ENCODE measurements at regions not wholly inside any gene's neighbourhood (a gene's known extent, or its start where the extent isn't known, plus 50 kb on each side); places are given as distances from the start of the nearest gene placed in this dataset.

DNA sequence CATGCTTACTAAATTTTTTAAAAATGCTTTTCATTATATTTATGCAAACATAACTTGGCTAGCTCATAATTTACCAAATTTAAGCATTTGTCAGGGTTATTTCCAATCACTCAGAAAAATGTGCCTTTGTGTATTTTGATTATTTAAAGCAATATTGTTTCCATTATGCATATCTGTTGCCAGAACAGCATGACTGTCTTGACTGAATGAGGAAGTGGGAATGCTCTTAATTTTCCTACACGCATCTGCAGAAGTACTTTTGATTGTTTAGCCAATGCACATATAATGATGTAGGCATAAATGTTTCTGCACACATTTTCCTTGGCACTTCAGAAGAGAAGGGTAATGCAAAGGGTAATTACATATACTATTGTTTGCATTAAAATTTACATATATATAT is 92.5 kb upstream of the ADGRL2 start:
- no peak overlapping the region for H3K9ac ChIP-seq (ENCODE audit: low read depth in 1 of 2, low read length in 2 of 2)
- no peak for DNase-seq (ENCODE audit: low spot score)
- H3K36me3 ChIP-seq (ENCODE audit: control insufficient read depth in 4 of 4, insufficient read depth in 3 of 4, low read depth in 1 of 4, low read length in 3 of 4), result no peaks in the 10 kb centered on the region
- no peaks in the 10 kb centered on the region for H3K9me3 ChIP-seq (ENCODE audit: control insufficient read depth in 4 of 4, low read length in 3 of 4)
- H3K27me3 ChIP-seq (ENCODE audit: control insufficient read depth in 4 of 4, insufficient read depth in 4 of 4, low read length in 3 of 4), result no peaks in the 10 kb centered on the region
- 91% methylated on average over 1 of the region's 1 CpG for whole genome bisulfite sequencing
- no peak for TF ChIP-seq NR2F2 (IDR thresholded peaks at IDR 0.05)
- no peak for TF ChIP-seq FOXA1 (IDR thresholded peaks at IDR 0.05)
- TF ChIP-seq, protein P1, sequence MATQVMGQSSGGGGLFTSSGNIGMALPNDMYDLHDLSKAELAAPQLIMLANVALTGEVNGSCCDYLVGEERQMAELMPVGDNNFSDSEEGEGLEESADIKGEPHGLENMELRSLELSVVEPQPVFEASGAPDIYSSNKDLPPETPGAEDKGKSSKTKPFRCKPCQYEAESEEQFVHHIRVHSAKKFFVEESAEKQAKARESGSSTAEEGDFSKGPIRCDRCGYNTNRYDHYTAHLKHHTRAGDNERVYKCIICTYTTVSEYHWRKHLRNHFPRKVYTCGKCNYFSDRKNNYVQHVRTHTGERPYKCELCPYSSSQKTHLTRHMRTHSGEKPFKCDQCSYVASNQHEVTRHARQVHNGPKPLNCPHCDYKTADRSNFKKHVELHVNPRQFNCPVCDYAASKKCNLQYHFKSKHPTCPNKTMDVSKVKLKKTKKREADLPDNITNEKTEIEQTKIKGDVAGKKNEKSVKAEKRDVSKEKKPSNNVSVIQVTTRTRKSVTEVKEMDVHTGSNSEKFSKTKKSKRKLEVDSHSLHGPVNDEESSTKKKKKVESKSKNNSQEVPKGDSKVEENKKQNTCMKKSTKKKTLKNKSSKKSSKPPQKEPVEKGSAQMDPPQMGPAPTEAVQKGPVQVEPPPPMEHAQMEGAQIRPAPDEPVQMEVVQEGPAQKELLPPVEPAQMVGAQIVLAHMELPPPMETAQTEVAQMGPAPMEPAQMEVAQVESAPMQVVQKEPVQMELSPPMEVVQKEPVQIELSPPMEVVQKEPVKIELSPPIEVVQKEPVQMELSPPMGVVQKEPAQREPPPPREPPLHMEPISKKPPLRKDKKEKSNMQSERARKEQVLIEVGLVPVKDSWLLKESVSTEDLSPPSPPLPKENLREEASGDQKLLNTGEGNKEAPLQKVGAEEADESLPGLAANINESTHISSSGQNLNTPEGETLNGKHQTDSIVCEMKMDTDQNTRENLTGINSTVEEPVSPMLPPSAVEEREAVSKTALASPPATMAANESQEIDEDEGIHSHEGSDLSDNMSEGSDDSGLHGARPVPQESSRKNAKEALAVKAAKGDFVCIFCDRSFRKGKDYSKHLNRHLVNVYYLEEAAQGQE (IDR thresholded peaks at IDR 0.05), result no peak
- no peak for TF ChIP-seq RAD21 (IDR thresholded peaks at IDR 0.05)
- TF ChIP-seq, protein P2, sequence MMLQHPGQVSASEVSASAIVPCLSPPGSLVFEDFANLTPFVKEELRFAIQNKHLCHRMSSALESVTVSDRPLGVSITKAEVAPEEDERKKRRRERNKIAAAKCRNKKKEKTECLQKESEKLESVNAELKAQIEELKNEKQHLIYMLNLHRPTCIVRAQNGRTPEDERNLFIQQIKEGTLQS (IDR thresholded peaks at IDR 0.05), result no peak
- TF ChIP-seq, protein P3, sequence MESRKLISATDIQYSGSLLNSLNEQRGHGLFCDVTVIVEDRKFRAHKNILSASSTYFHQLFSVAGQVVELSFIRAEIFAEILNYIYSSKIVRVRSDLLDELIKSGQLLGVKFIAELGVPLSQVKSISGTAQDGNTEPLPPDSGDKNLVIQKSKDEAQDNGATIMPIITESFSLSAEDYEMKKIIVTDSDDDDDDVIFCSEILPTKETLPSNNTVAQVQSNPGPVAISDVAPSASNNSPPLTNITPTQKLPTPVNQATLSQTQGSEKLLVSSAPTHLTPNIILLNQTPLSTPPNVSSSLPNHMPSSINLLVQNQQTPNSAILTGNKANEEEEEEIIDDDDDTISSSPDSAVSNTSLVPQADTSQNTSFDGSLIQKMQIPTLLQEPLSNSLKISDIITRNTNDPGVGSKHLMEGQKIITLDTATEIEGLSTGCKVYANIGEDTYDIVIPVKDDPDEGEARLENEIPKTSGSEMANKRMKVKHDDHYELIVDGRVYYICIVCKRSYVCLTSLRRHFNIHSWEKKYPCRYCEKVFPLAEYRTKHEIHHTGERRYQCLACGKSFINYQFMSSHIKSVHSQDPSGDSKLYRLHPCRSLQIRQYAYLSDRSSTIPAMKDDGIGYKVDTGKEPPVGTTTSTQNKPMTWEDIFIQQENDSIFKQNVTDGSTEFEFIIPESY (IDR thresholded peaks at IDR 0.05), result no peak
- no peak for TF ChIP-seq YY1 (IDR thresholded peaks at IDR 0.05)
- no peak for TF ChIP-seq SP1 (IDR thresholded peaks at IDR 0.05)
- no peak for TF ChIP-seq EGR1 (IDR thresholded peaks at IDR 0.05; ENCODE audit: low read depth in 2 of 2)
- no peak for TF ChIP-seq RXRA (IDR thresholded peaks at IDR 0.05)
- no peak for TF ChIP-seq HNF4G (IDR thresholded peaks at IDR 0.05)
- no peak for TF ChIP-seq JUND (IDR thresholded peaks at IDR 0.05)
- TF ChIP-seq, protein P4, sequence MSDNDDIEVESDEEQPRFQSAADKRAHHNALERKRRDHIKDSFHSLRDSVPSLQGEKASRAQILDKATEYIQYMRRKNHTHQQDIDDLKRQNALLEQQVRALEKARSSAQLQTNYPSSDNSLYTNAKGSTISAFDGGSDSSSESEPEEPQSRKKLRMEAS (IDR thresholded peaks at IDR 0.05), result no peak
- no peak for TF ChIP-seq TAF1 (conservative IDR thresholded peaks at IDR 0.05)
- TF ChIP-seq FOXA2 (IDR thresholded peaks at IDR 0.05), result no peak
- no peak for TF ChIP-seq HNF4A (conservative IDR thresholded peaks at IDR 0.05)
- no peak for TF ChIP-seq GABPA (IDR thresholded peaks at IDR 0.05 in 1 of 2, conservative IDR thresholded peaks at IDR 0.05 in 1 of 2)
- TF ChIP-seq, protein P5, sequence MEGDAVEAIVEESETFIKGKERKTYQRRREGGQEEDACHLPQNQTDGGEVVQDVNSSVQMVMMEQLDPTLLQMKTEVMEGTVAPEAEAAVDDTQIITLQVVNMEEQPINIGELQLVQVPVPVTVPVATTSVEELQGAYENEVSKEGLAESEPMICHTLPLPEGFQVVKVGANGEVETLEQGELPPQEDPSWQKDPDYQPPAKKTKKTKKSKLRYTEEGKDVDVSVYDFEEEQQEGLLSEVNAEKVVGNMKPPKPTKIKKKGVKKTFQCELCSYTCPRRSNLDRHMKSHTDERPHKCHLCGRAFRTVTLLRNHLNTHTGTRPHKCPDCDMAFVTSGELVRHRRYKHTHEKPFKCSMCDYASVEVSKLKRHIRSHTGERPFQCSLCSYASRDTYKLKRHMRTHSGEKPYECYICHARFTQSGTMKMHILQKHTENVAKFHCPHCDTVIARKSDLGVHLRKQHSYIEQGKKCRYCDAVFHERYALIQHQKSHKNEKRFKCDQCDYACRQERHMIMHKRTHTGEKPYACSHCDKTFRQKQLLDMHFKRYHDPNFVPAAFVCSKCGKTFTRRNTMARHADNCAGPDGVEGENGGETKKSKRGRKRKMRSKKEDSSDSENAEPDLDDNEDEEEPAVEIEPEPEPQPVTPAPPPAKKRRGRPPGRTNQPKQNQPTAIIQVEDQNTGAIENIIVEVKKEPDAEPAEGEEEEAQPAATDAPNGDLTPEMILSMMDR (IDR thresholded peaks at IDR 0.05; ENCODE audit: low read depth, low read length, missing input control), result no peak
- H3K4me3 ChIP-seq (ENCODE audit: low read depth in 1 of 3, low read length in 3 of 3), result no peak overlapping the region
- no peaks in the 10 kb centered on the region for H3K4me1 ChIP-seq (ENCODE audit: control insufficient read depth in 4 of 4, insufficient read depth in 4 of 4, low read length in 3 of 4)
- no peak overlapping the region for H3K27ac ChIP-seq (ENCODE audit: low read depth in 1 of 2, low read length in 2 of 2)

All from liver (tissue), 8 donors.